Breast epithelium (tissue), 3 donors: ENCODE measurements at regions not wholly inside any gene's neighbourhood (a gene's known extent, or its start where the extent isn't known, plus 50 kb on each side); places are given as distances from the start of the nearest gene placed in this dataset.

Experiments
- POLR2A ChIP-seq: fragments of 450-650 bp; IDR thresholded peaks from one replicate; pipeline ENCODE4 v1.6.1; 2016; ENCODE audit warnings: antibody characterized with exemption, mild to moderate bottlenecking, moderate library complexity
- TF ChIP-seq, protein P1 (sequence below), 3 donors: fragments of 450-650 bp; IDR thresholded peaks; one replicate each; pipeline ENCODE4 v1.5.1; 2016 to 2017; ENCODE audit warnings: antibody characterized with exemption in 3 of 3, mild to moderate bottlenecking in 3 of 3, moderate library complexity in 3 of 3

DNA sequence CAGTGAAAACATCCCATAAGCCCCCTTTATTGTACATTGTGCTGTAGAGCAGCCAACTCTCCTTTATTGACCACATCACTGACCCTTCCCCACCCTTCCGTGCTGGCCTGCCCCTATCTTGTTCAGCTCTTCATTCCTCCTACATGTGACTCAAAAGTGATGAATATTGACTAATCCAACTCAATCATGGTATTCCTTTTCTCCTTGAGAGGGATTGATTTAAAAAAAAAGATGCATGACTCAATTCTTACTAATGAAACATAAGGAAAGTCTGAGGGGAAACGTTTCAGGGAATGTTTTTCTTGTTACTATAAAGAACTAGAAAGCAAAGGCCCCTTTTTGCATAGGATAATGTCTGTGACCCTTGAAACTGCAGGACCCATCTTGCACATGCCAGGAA is 125.2 kb upstream of the SOX9 start:
- TF ChIP-seq, protein P1, sequence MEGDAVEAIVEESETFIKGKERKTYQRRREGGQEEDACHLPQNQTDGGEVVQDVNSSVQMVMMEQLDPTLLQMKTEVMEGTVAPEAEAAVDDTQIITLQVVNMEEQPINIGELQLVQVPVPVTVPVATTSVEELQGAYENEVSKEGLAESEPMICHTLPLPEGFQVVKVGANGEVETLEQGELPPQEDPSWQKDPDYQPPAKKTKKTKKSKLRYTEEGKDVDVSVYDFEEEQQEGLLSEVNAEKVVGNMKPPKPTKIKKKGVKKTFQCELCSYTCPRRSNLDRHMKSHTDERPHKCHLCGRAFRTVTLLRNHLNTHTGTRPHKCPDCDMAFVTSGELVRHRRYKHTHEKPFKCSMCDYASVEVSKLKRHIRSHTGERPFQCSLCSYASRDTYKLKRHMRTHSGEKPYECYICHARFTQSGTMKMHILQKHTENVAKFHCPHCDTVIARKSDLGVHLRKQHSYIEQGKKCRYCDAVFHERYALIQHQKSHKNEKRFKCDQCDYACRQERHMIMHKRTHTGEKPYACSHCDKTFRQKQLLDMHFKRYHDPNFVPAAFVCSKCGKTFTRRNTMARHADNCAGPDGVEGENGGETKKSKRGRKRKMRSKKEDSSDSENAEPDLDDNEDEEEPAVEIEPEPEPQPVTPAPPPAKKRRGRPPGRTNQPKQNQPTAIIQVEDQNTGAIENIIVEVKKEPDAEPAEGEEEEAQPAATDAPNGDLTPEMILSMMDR (IDR thresholded peaks at IDR 0.05): no peak
- TF ChIP-seq POLR2A: no peak
